Astrocyte (in vitro differentiated cells and primary cell): ENCODE measurements at regions not wholly inside any gene's neighbourhood (a gene's known extent, or its start where the extent isn't known, plus 50 kb on each side); places are given as distances from the start of the nearest gene placed in this dataset.
"Not testable (repeated sequence)": the region's sequence is repeated elsewhere in the genome, so short reads cannot be mapped to it uniquely, and the experiment has no call there.

Experiments used
- DNase-seq: peaks from one replicate; pipeline ENCODE4 v3.0.0-alpha.2; 2010; ENCODE audit warnings: low read depth
- FAIRE-seq: peaks from 2 replicates; lab custom pipeline; 2011; peaks lifted over from hg19 to GRCh38; lab: Jason Lieb, UNC
- H2AFZ ChIP-seq: 2 replicates; pipeline ENCODE4 v1.6.0; 2012; ENCODE audit warnings: low read depth, low read length, inconsistent platforms
- H3K27ac ChIP-seq: 2 replicates; pipeline ENCODE4 v1.5.1; 2011; ENCODE audit warnings: low read depth, low read length, inconsistent platforms
- H3K27me3 ChIP-seq: 2 replicates; pipeline ENCODE4 v1.6.0; 2011; ENCODE audit warnings: low read length, inconsistent platforms; ENCODE audit not compliant: insufficient read depth
- H3K36me3 ChIP-seq: 2 replicates; pipeline ENCODE4 v1.5.1; 2011; ENCODE audit warnings: low read length, inconsistent platforms; ENCODE audit not compliant: insufficient read depth
- H3K4me1 ChIP-seq: 2 replicates; pipeline ENCODE4 v1.5.1; 2011; ENCODE audit warnings: low read length, inconsistent platforms; ENCODE audit not compliant: insufficient read depth
- H3K4me2 ChIP-seq: 2 replicates; pipeline ENCODE4 v1.6.0; 2012; ENCODE audit warnings: low read length, inconsistent platforms
- H3K4me3 ChIP-seq: 2 replicates; pipeline ENCODE4 v1.5.1; 2011; ENCODE audit warnings: low read depth, mild to moderate bottlenecking, low read length, inconsistent platforms; ENCODE audit not compliant: insufficient read depth
- H3K79me2 ChIP-seq: 2 replicates; pipeline ENCODE4 v1.6.0; 2012; ENCODE audit warnings: mild to moderate bottlenecking, low read length, inconsistent platforms; ENCODE audit not compliant: insufficient read depth
- H3K9ac ChIP-seq: 2 replicates; pipeline ENCODE4 v1.6.0; 2012; ENCODE audit warnings: mild to moderate bottlenecking, low read length, inconsistent platforms
- H3K9me3 ChIP-seq: 2 replicates; pipeline ENCODE4 v1.5.1; 2012; ENCODE audit warnings: low read depth, mild to moderate bottlenecking, low read length, inconsistent platforms; ENCODE audit not compliant: insufficient read depth
- H4K20me1 ChIP-seq: 2 replicates; pipeline ENCODE4 v1.6.0; 2012; ENCODE audit warnings: low read length, inconsistent platforms; ENCODE audit not compliant: insufficient read depth
- H3K27ac Mint-ChIP-seq: one replicate; pipeline ENCODE4 v1.8.0; 2021; ENCODE audit warnings: mild to moderate bottlenecking, mixed read lengths; ENCODE audit not compliant: unreplicated experiment
- H3K27me3 Mint-ChIP-seq: one replicate; pipeline ENCODE4 v1.8.0; 2021; ENCODE audit warnings: low read depth, mixed read lengths; ENCODE audit not compliant: unreplicated experiment
- H3K36me3 Mint-ChIP-seq: one replicate; pipeline ENCODE4 v1.8.0; 2021; ENCODE audit warnings: low read depth, mixed read lengths; ENCODE audit not compliant: unreplicated experiment
- H3K4me1 Mint-ChIP-seq: one replicate; pipeline ENCODE4 v1.8.0; 2021; ENCODE audit warnings: low read depth, mixed read lengths; ENCODE audit not compliant: unreplicated experiment
- H3K4me3 Mint-ChIP-seq: one replicate; pipeline ENCODE4 v1.8.0; 2021; ENCODE audit warnings: mild to moderate bottlenecking, moderate library complexity, mixed read lengths; ENCODE audit not compliant: unreplicated experiment
- H3K9me3 Mint-ChIP-seq: one replicate; pipeline ENCODE4 v1.8.0; 2021; ENCODE audit warnings: mild to moderate bottlenecking, mixed read lengths; ENCODE audit not compliant: unreplicated experiment
- EZH2 ChIP-seq: IDR thresholded peaks from 2 replicates; pipeline ENCODE4 v1.6.1; 2012; ENCODE audit warnings: mild to moderate bottlenecking, low read length, inconsistent platforms; ENCODE audit not compliant: insufficient read depth
- TF ChIP-seq, protein P1 (sequence below): IDR thresholded peaks from 2 replicates; pipeline ENCODE4 v1.5.1; 2011; ENCODE audit warnings: low read depth, mild to moderate bottlenecking, inconsistent platforms, low read length, moderate library complexity; ENCODE audit not compliant: insufficient read depth

DNA sequence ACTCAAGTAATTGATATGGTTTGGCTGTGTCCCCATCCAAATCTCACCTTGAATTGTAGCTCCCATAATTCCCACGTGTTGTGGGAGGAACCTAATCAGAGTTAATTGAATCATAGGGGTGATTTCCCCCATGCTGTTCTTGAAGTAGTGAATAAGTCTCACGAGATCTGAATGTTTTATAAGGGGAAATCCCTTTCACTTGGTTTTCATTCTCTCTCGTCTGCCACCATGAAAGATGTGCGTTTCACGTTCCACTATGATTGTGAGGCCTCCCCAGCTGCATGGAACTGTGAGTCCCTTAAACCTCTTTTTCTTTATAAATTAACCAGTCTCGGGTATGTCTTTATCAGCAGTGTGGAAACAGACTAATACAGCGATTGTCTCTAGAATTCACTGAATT, 135.4 kb downstream of the BACH1 start:
- Mint-ChIP-seq H3K4me3 (no peak overlapping the region), H3K9me3 (no peaks in the 10 kb centered on the region), H3K27ac (no peak overlapping the region), H3K27me3 (no peaks in the 10 kb centered on the region), H3K4me1 (peaks cover 1% of the 10 kb centered on the region), H3K36me3 (peaks cover 5% of the 10 kb centered on the region)
- H4K20me1 ChIP-seq = no peaks in the 10 kb centered on the region
- no peak overlapping the region for H3K27ac ChIP-seq
- no peak overlapping the region for H3K4me3 ChIP-seq
- no peaks in the 10 kb centered on the region for H3K79me2 ChIP-seq
- no peaks in the 10 kb centered on the region for H3K27me3 ChIP-seq
- H3K4me1 ChIP-seq = no peaks in the 10 kb centered on the region
- no peak for FAIRE-seq
- no peak for DNase-seq
- H3K9ac ChIP-seq = no peak overlapping the region
- TF ChIP-seq, protein P1, sequence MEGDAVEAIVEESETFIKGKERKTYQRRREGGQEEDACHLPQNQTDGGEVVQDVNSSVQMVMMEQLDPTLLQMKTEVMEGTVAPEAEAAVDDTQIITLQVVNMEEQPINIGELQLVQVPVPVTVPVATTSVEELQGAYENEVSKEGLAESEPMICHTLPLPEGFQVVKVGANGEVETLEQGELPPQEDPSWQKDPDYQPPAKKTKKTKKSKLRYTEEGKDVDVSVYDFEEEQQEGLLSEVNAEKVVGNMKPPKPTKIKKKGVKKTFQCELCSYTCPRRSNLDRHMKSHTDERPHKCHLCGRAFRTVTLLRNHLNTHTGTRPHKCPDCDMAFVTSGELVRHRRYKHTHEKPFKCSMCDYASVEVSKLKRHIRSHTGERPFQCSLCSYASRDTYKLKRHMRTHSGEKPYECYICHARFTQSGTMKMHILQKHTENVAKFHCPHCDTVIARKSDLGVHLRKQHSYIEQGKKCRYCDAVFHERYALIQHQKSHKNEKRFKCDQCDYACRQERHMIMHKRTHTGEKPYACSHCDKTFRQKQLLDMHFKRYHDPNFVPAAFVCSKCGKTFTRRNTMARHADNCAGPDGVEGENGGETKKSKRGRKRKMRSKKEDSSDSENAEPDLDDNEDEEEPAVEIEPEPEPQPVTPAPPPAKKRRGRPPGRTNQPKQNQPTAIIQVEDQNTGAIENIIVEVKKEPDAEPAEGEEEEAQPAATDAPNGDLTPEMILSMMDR = no peak
- TF ChIP-seq EZH2 = no peak
- no peaks in the 10 kb centered on the region for H3K9me3 ChIP-seq
- H2AFZ ChIP-seq = no peak overlapping the region
- H3K4me2 ChIP-seq = no peak overlapping the region
- H3K36me3 ChIP-seq = no peaks in the 10 kb centered on the region

DNA sequence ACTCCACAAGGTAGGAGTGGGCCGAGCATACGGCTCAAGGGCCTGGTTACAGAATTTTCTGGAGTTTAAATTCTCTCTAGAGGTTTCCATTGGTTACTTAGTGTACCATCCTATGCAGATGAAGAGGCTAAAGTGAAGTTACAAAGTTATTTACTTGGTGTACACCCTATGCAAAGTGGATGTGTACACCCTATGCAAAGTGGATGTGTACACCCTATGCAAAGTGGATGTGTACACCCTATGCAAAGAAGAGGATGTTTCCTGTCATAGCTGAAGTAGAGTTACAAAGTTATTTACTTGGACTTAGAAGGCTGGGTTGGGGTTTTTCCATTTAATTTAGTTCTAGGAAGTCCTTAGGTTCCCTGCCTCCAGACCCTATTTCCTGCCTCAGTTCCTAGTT, 136.3 kb downstream of the BACH1 start:
- H3K4me1 ChIP-seq, H3K27me3 Mint-ChIP-seq, DNase-seq, FAIRE-seq, H3K27ac ChIP-seq, H3K4me2 ChIP-seq, H3K79me2 ChIP-seq, H3K36me3 Mint-ChIP-seq, H3K4me3 Mint-ChIP-seq, H3K27ac Mint-ChIP-seq, H4K20me1 ChIP-seq, H3K4me1 Mint-ChIP-seq, H3K9ac ChIP-seq, H3K4me3 ChIP-seq, H2AFZ ChIP-seq, H3K27me3 ChIP-seq, H3K9me3 Mint-ChIP-seq, H3K9me3 ChIP-seq, H3K36me3 ChIP-seq: not testable (repeated sequence)

DNA sequence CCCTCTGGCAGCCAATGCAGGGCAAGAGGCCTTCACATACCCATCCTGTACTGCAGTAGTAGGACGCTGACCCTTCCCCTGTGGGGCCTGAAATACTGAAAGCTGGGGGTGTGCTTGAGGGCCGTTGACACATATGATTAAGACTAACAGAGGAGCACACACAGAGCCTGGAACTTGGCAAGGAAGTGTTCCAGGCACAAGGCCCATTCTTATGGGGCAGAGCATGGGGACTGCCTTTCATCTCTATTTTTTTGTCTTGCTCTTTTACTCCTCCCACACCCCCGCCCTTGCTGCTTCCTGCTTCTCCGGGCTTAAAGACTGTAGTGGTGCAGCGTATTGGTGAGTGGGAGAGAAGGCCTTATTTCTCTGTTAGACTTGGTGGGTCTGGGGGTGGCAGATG, 137.4 kb downstream of the BACH1 start:
- Mint-ChIP-seq H3K4me3 (no peak overlapping the region), H3K27me3 (no peaks in the 10 kb centered on the region), H3K36me3 (peaks cover 5% of the 10 kb centered on the region), H3K4me1 (peaks cover 1% of the 10 kb centered on the region), H3K9me3 (no peaks in the 10 kb centered on the region), H3K27ac (no peak overlapping the region)
- Histone ChIP-seq H2AFZ (no peak overlapping the region), H4K20me1 (no peaks in the 10 kb centered on the region), H3K27me3 (no peaks in the 10 kb centered on the region), H3K79me2 (no peaks in the 10 kb centered on the region), H3K36me3 (no peaks in the 10 kb centered on the region), H3K27ac (no peak overlapping the region), H3K9ac (no peak overlapping the region), H3K4me2 (no peak overlapping the region), H3K4me1 (no peaks in the 10 kb centered on the region), H3K9me3 (no peaks in the 10 kb centered on the region), H3K4me3 (no peak overlapping the region)
- DNase-seq (peak; percentile 4), FAIRE-seq (no peak)
- TF ChIP-seq, protein P1 = no peak
- no peak for TF ChIP-seq EZH2
